ENCODE measurements at regions not wholly inside any gene's neighbourhood (a gene's known extent, or its start where the extent isn't known, plus 50 kb on each side); places are given as distances from the start of the nearest gene placed in this dataset.

- Mint-ChIP-seq H3K9me3 (no peaks in the 10 kb centered on the region), H3K36me3 (ENCODE audit: low read depth) (no peaks in the 10 kb centered on the region), H3K27ac (no peak overlapping the region), H3K4me3 (no peak overlapping the region), H3K27me3 (ENCODE audit: insufficient read depth) (no peaks in the 10 kb centered on the region), H3K4me1 (no peaks in the 10 kb centered on the region)
- DNase-seq: no peak
- TF ChIP-seq CTCF (conservative IDR thresholded peaks at IDR 0.05): no peak
- Histone ChIP-seq H3K9me3 (ENCODE audit: control insufficient read depth, low read length) (no peaks in the 10 kb centered on the region), H3K4me1 (ENCODE audit: control insufficient read depth, insufficient read depth, low read length) (no peaks in the 10 kb centered on the region), H3K27ac (ENCODE audit: low read depth, low read length) (no peak overlapping the region), H3K9ac (ENCODE audit: extremely low read depth, low read length, poor library complexity, severe bottlenecking) (no peak overlapping the region), H3K27me3 (ENCODE audit: control insufficient read depth, insufficient read depth, low read length, poor library complexity, severe bottlenecking) (no peaks in the 10 kb centered on the region), H3K36me3 (ENCODE audit: control insufficient read depth, insufficient read depth, low read length) (no peaks in the 10 kb centered on the region), H3K4me3 (ENCODE audit: low read length) (no peak overlapping the region)
- WGBS, 2 experiments (ENCODE audit: insufficient coverage in 1 of 2, insufficient read length in 1 of 2): 91% methylated on average over 2 of the region's 2 CpGs; no CpG with 5 or more reads in 1 of the 2 experiments
Observed at GRCh38 chr9:118483677-118484076, 779.5 kb downstream of the TLR4 start.

GRCh38 chr9:118503236-118503635, 799.0 kb downstream of the TLR4 start:
- no CpG with 5 or more reads among the region's 1 CpG for WGBS, 2 experiments (ENCODE audit: insufficient coverage in 1 of 2, insufficient read length in 1 of 2)
- no peak for TF ChIP-seq CTCF (conservative IDR thresholded peaks at IDR 0.05)
- no peak overlapping the region for H3K27ac ChIP-seq (ENCODE audit: low read depth, low read length)
- no peaks in the 10 kb centered on the region for H3K27me3 Mint-ChIP-seq (ENCODE audit: insufficient read depth)
- no peaks in the 10 kb centered on the region for H3K27me3 ChIP-seq (ENCODE audit: control insufficient read depth, insufficient read depth, low read length, poor library complexity, severe bottlenecking)
- no peak overlapping the region for H3K27ac Mint-ChIP-seq
- DNase-seq: no peak
- H3K36me3 ChIP-seq (ENCODE audit: control insufficient read depth, insufficient read depth, low read length): no peaks in the 10 kb centered on the region
- H3K4me3 Mint-ChIP-seq: no peak overlapping the region
- peaks cover 15% of the 10 kb centered on the region for H3K9me3 ChIP-seq (ENCODE audit: control insufficient read depth, low read length)
- H3K9me3 Mint-ChIP-seq: peaks cover 27% of the 10 kb centered on the region
- no peak overlapping the region for H3K4me3 ChIP-seq (ENCODE audit: low read length)
- no peaks in the 10 kb centered on the region for H3K36me3 Mint-ChIP-seq (ENCODE audit: low read depth)
- H3K9ac ChIP-seq (ENCODE audit: extremely low read depth, low read length, poor library complexity, severe bottlenecking): no peak overlapping the region
- no peaks in the 10 kb centered on the region for H3K4me1 ChIP-seq (ENCODE audit: control insufficient read depth, insufficient read depth, low read length)
- H3K4me1 Mint-ChIP-seq: no peaks in the 10 kb centered on the region

- peaks cover 12% of the 10 kb centered on the region for H3K4me1 Mint-ChIP-seq
- Histone ChIP-seq H3K9ac (ENCODE audit: extremely low read depth, low read length, poor library complexity, severe bottlenecking) (no peak overlapping the region), H3K4me1 (ENCODE audit: control insufficient read depth, insufficient read depth, low read length) (peaks cover 3% of the 10 kb centered on the region), H3K27ac (ENCODE audit: low read depth, low read length) (no peak overlapping the region), H3K27me3 (ENCODE audit: control insufficient read depth, insufficient read depth, low read length, poor library complexity, severe bottlenecking) (no peaks in the 10 kb centered on the region), H3K36me3 (ENCODE audit: control insufficient read depth, insufficient read depth, low read length) (no peaks in the 10 kb centered on the region), H3K4me3 (ENCODE audit: low read length) (no peak overlapping the region), H3K9me3 (ENCODE audit: control insufficient read depth, low read length) (no peaks in the 10 kb centered on the region)
- 89 to 100% methylated on average over 2 to 3 of the region's 4 CpGs for WGBS, 2 experiments (ENCODE audit: insufficient coverage in 1 of 2, insufficient read length in 1 of 2)
- H3K27ac Mint-ChIP-seq: no peak overlapping the region
- no peaks in the 10 kb centered on the region for H3K36me3 Mint-ChIP-seq (ENCODE audit: low read depth)
- no peak for TF ChIP-seq CTCF (conservative IDR thresholded peaks at IDR 0.05)
- no peak for DNase-seq
- H3K4me3 Mint-ChIP-seq: no peak overlapping the region
- peaks cover 7% of the 10 kb centered on the region for H3K9me3 Mint-ChIP-seq
- H3K27me3 Mint-ChIP-seq (ENCODE audit: insufficient read depth): no peaks in the 10 kb centered on the region
Observed at GRCh38 chr9:118510711-118511110, 806.5 kb downstream of the TLR4 start.

Data from endodermal cell (in vitro differentiated cells).